Activated T-helper 2 cell treated with anti-CD3 and anti-CD28 coated beads, Interferon-gamma antibody, Interleukin-2, Interleukin-4, amounts not matched to agents 10 μg/mL and 5 μg/mL and 100 μg/mL, durations not matched to agents 14 hours and 24 hours and 36 hours (primary cell): ENCODE measurements at regions not wholly inside any gene's neighbourhood (a gene's known extent, or its start where the extent isn't known, plus 50 kb on each side); places are given as distances from the start of the nearest gene placed in this dataset.
"Not testable (repeated sequence)": the region's sequence is repeated elsewhere in the genome, so short reads cannot be mapped to it uniquely, and the experiment has no call there.

ENCODE experiments used
- DNase-seq: peaks from one replicate; pipeline ENCODE4 v3.0.0; 2021; ENCODE audit warnings: low spot score
- H3K27ac Mint-ChIP-seq: one replicate; pipeline ENCODE4 v1.8.0; 2021; ENCODE audit warnings: mixed read lengths
- H3K27me3 Mint-ChIP-seq: one replicate; pipeline ENCODE4 v1.8.0; 2021; ENCODE audit warnings: low read depth, mixed read lengths
- H3K36me3 Mint-ChIP-seq: one replicate; pipeline ENCODE4 v1.8.0; 2021; ENCODE audit warnings: low read depth, mixed read lengths
- H3K4me1 Mint-ChIP-seq: one replicate; pipeline ENCODE4 v1.8.0; 2021; ENCODE audit warnings: low read depth, mixed read lengths
- H3K4me3 Mint-ChIP-seq: one replicate; pipeline ENCODE4 v1.8.0; 2021; ENCODE audit warnings: low read depth, mild to moderate bottlenecking, moderate library complexity, mixed read lengths
- H3K9me3 Mint-ChIP-seq: one replicate; pipeline ENCODE4 v1.8.0; 2021; ENCODE audit warnings: mixed read lengths
- intact Hi-C: fragments of 100-400 bp; cut with micrococcal nuclease; formaldehyde crosslinking; loops from one replicate; pipeline ENCODE4 v1.15.1; 2023

DNA sequence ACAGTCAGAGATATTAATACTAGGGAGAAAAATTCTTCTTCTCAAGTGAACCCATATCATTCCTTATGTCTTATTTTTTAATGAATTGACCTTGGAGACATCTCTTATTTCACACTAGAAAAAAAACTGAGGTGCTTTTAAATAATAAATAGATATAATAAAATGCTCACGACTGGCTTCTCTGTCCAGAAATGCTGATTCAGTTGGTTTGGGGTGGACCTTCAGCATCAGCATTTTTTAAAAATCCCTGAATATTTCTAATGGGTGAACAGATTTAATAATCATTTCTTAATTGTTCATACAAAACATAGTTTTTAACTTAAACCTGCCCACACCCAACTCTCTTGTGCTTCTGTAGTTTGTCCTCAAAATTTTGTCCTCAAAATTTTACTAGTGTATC is 283.9 kb downstream of the TECRL start:
- Mint-ChIP-seq H3K4me1 (no peaks in the 10 kb centered on the region), H3K27me3 (no peaks in the 10 kb centered on the region), H3K4me3 (no peak overlapping the region), H3K9me3 (peaks cover 8% of the 10 kb centered on the region), H3K36me3 (no peaks in the 10 kb centered on the region), H3K27ac (no peak overlapping the region)
- no peak for DNase-seq
- intact Hi-C loops, result no loop called here

- intact Hi-C loops, result no loop called here
- DNase-seq, result no peak
- Mint-ChIP-seq H3K36me3 (no peaks in the 10 kb centered on the region), H3K27ac (no peak overlapping the region), H3K4me3 (no peak overlapping the region), H3K9me3 (peaks cover 24% of the 10 kb centered on the region), H3K4me1 (no peaks in the 10 kb centered on the region), H3K27me3 (no peaks in the 10 kb centered on the region)
Measured at GRCh38 chr4:64121803-64122202, 287.4 kb downstream of the TECRL start.

DNA sequence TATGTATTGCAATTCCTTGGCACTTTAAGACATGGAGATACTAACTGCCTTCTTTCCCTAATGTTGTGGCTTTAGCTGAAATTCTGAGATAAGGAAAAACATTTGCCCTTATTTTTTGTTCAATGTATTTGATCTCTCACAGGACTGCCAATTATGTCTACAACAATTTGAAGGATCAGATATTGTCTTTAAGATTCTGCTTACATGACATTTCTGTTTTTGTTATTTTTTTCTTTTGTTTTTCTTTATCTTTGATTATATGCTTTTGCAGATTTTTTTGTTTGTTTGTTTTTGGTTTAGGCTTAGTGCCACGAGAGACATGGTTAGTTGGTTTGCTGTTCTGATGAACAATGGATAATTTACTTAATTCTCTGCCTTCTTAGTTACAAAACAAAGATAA is 303.3 kb downstream of the TECRL start:
- H3K4me3 Mint-ChIP-seq, result no peak overlapping the region
- H3K9me3 Mint-ChIP-seq, result peaks cover 18% of the 10 kb centered on the region
- no peak overlapping the region for H3K27ac Mint-ChIP-seq
- H3K4me1 Mint-ChIP-seq, result no peaks in the 10 kb centered on the region
- H3K27me3 Mint-ChIP-seq, result no peaks in the 10 kb centered on the region
- intact Hi-C loops, result no loop called here
- no peaks in the 10 kb centered on the region for H3K36me3 Mint-ChIP-seq
- DNase-seq, result no peak

DNA sequence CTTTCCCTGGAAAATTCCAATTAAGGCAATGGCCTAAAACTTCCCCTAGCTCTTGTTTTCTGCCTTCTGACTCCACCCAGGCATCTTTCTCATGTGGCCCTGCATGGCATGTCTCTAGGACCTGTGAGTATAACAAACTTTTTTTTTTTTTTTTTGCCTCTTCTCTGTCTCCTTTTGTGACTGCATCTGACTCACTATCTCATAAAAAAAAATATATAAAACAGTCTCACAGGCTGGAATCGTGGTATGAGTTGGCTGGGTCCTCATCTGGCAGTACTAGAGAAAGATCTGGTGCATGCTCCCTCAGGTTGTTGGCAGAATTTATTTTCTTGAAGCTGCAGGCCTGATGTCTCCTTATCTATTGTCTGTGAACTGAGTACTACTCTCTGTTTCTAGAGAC is 313.9 kb downstream of the TECRL start:
- Mint-ChIP-seq H3K4me3 (no peak overlapping the region), H3K4me1 (no peaks in the 10 kb centered on the region), H3K27ac (no peak overlapping the region), H3K9me3 (peaks cover 25% of the 10 kb centered on the region), H3K36me3 (no peaks in the 10 kb centered on the region), H3K27me3 (no peaks in the 10 kb centered on the region)
- intact Hi-C loops, result no loop called here
- DNase-seq, result no peak

- H3K9me3 Mint-ChIP-seq, result peaks cover 14% of the 10 kb centered on the region
- no peaks in the 10 kb centered on the region for H3K36me3 Mint-ChIP-seq
- no peak for DNase-seq
- H3K27me3 Mint-ChIP-seq, result no peaks in the 10 kb centered on the region
- intact Hi-C loops, result no loop called here
- H3K27ac Mint-ChIP-seq, result no peak overlapping the region
- no peaks in the 10 kb centered on the region for H3K4me1 Mint-ChIP-seq
- H3K4me3 Mint-ChIP-seq, result no peak overlapping the region
Measured at GRCh38 chr4:64079316-64079715, 329.9 kb downstream of the TECRL start.

- Mint-ChIP-seq H3K36me3 (no peaks in the 10 kb centered on the region), H3K27me3 (no peaks in the 10 kb centered on the region), H3K27ac (no peak overlapping the region), H3K9me3 (peaks cover 26% of the 10 kb centered on the region), H3K4me1 (no peaks in the 10 kb centered on the region), H3K4me3 (no peak overlapping the region)
- DNase-seq, result no peak
- intact Hi-C loops, result no loop called here
Measured at GRCh38 chr4:64068096-64068495, 341.2 kb downstream of the TECRL start.

DNA sequence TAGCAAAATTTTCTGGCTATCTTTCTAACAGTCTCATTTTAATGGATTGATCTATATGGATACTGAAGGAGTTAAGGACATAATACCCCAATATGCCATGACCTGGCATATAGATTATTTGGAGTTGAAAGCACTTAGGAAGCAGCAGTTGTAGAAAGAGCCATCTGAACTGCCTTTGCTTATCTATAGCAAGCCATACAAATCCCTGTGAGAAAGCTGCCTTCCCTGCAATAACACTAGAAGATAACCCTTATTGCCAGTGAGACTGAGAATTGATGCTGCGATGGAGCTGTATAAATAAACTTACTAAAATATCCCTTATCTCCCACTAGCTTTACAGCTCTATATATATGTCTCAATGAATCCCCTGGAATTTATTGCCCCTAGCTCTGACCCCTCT is 346.3 kb downstream of the TECRL start:
- Mint-ChIP-seq H3K9me3 (peaks cover 11% of the 10 kb centered on the region), H3K4me1 (no peaks in the 10 kb centered on the region), H3K4me3 (no peak overlapping the region), H3K36me3 (no peaks in the 10 kb centered on the region), H3K27me3 (no peaks in the 10 kb centered on the region), H3K27ac (no peak overlapping the region)
- intact Hi-C loops, result no loop called here
- DNase-seq, result no peak

DNA sequence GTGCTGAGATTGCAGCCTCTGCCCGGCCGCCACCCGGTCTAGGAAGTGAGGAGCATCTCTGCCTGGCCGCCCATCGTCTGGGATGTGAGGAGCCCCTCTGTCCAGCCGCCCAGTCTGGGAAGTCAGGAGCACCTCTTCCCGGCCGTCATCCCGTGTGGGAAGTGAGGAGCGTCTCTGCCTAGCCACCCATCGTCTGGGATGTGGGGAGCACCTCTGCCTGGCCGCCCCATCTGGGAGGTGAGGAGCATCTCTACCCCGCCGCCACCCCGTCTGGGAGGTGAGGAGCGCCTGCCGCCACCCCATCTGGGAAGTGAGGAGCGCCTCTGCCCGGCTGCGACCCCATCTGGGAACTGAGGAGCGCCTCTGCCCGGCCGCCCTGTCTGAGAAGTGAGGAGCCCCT is 372.2 kb downstream of the TECRL start:
- DNase-seq, H3K4me3 Mint-ChIP-seq, H3K4me1 Mint-ChIP-seq, H3K27me3 Mint-ChIP-seq, intact Hi-C loops, H3K36me3 Mint-ChIP-seq, H3K27ac Mint-ChIP-seq: not testable (repeated sequence)
- peaks cover 33% of the 10 kb centered on the region for H3K9me3 Mint-ChIP-seq

GRCh38 chr4:64022560-64022959 is 386.7 kb downstream of the TECRL start:
- H3K4me3 Mint-ChIP-seq, result no peak overlapping the region
- H3K36me3 Mint-ChIP-seq, result no peaks in the 10 kb centered on the region
- no peak for DNase-seq
- H3K9me3 Mint-ChIP-seq, result peaks cover 43% of the 10 kb centered on the region
- intact Hi-C loops, result no loop called here
- no peak overlapping the region for H3K27ac Mint-ChIP-seq
- no peaks in the 10 kb centered on the region for H3K4me1 Mint-ChIP-seq
- H3K27me3 Mint-ChIP-seq, result no peaks in the 10 kb centered on the region

GRCh38 chr4:64016893-64017292 is 392.4 kb downstream of the TECRL start:
- DNase-seq, result no peak
- Mint-ChIP-seq H3K27ac (no peak overlapping the region), H3K9me3 (peaks cover 33% of the 10 kb centered on the region), H3K4me1 (no peaks in the 10 kb centered on the region), H3K4me3 (no peak overlapping the region), H3K36me3 (no peaks in the 10 kb centered on the region), H3K27me3 (no peaks in the 10 kb centered on the region)
- intact Hi-C loops, result no loop called here

DNA sequence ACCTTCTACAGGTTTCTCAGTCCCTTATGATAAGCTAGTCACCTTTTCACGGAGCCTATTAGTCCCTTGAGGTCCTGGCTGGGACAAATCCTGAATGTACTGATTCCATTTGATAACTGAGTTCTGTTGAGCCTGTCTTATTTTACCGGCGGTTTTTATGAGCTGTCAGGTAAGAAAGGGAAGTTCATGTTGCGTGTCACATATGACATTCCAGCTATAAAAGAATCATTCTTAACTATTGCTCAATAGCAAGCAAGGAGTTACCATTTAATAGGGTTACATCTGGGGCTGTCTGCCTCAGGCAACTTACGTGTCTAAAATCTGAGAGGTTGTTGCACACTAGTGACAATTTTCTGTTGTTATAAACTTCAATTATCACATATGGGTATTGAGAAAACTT is 394.6 kb downstream of the TECRL start:
- no peak overlapping the region for H3K4me3 Mint-ChIP-seq
- intact Hi-C loops, result no loop called here
- no peak for DNase-seq
- H3K36me3 Mint-ChIP-seq, result no peaks in the 10 kb centered on the region
- no peaks in the 10 kb centered on the region for H3K4me1 Mint-ChIP-seq
- H3K9me3 Mint-ChIP-seq, result peaks cover 23% of the 10 kb centered on the region
- H3K27ac Mint-ChIP-seq, result no peak overlapping the region
- no peaks in the 10 kb centered on the region for H3K27me3 Mint-ChIP-seq

- H3K27ac Mint-ChIP-seq, result no peak overlapping the region
Measured at GRCh38 chr4:64001229-64001898, 407.9 kb downstream of the TECRL start.

DNA sequence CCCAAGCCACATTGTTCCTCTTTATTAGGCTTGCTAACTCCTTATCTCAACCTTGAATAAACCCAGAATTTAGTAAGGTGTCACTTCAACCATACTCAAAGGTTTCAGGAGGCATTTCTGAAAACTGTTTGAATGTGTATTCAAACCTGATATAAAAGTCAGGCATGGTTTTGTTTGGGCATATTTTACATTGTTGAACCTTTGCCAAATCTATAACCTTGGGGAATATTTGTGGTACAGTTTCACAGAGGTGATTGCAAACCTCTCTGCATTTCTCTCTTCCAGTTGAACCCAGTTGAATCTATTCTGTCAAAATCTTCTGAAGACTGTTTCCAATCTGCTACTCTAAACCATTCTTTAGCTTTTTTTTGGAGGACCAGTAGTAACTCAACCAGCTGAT is 409.0 kb downstream of the TECRL start:
- no peaks in the 10 kb centered on the region for H3K4me1 Mint-ChIP-seq
- H3K4me3 Mint-ChIP-seq, result no peak overlapping the region
- H3K36me3 Mint-ChIP-seq, result no peaks in the 10 kb centered on the region
- DNase-seq, result no peak
- no peaks in the 10 kb centered on the region for H3K27me3 Mint-ChIP-seq
- H3K27ac Mint-ChIP-seq, result no peak overlapping the region
- peaks cover 29% of the 10 kb centered on the region for H3K9me3 Mint-ChIP-seq
- intact Hi-C loops, result no loop called here

More at GRCh38 chr4:64001229-64001898, 407.9 kb downstream of the TECRL start:
- H3K9me3 Mint-ChIP-seq, result peaks cover 25% of the 10 kb centered on the region
- no peaks in the 10 kb centered on the region for H3K4me1 Mint-ChIP-seq
- H3K36me3 Mint-ChIP-seq, result no peaks in the 10 kb centered on the region
- DNase-seq, result no peak
- intact Hi-C loops, result no loop called here
- no peaks in the 10 kb centered on the region for H3K27me3 Mint-ChIP-seq
- no peak overlapping the region for H3K4me3 Mint-ChIP-seq

GRCh38 chr4:63986253-63986652 is 423.0 kb downstream of the TECRL start:
- Mint-ChIP-seq H3K36me3 (no peaks in the 10 kb centered on the region), H3K9me3 (peaks cover 48% of the 10 kb centered on the region), H3K4me1 (no peaks in the 10 kb centered on the region), H3K4me3 (no peak overlapping the region), H3K27me3 (no peaks in the 10 kb centered on the region), H3K27ac (no peak overlapping the region)
- DNase-seq, result no peak
- intact Hi-C loops, result no loop called here
